Activated CD8-positive, alpha-beta T cell treated with anti-CD3 and anti-CD28 coated beads for 36 hours (primary cell): ENCODE measurements at regions not wholly inside any gene's neighbourhood (a gene's known extent, or its start where the extent isn't known, plus 50 kb on each side); places are given as distances from the start of the nearest gene placed in this dataset.

ENCODE experiments used
- ATAC-seq: fragments of 200-7000 bp; cut with Tn5 transposase; one replicate; pipeline ENCODE4 v1.10.0; 2021; ENCODE audit warnings: mild to moderate bottlenecking, moderate library complexity
- CTCF ChIA-PET: fragments of 350-600 bp; sonication (Branson Sonifier 250); formaldehyde crosslinking; loops from one replicate; lab custom pipeline; 2021; ENCODE audit warnings: antibody characterized with exemption; lab: Charles Lee
- POLR2A ChIA-PET: fragments of 350-600 bp; sonication (Branson Sonifier 250); formaldehyde crosslinking; loops from one replicate; lab custom pipeline; 2021; ENCODE audit warnings: antibody characterized with exemption; lab: Charles Lee
- DNase-seq: peaks from one replicate; pipeline ENCODE4 v3.0.0-alpha.2; 2020
- H3K27ac Mint-ChIP-seq: one replicate; pipeline ENCODE4 v1.8.0; 2021; ENCODE audit warnings: mild to moderate bottlenecking, mixed read lengths
- H3K27me3 Mint-ChIP-seq: one replicate; pipeline ENCODE4 v1.8.0; 2021; ENCODE audit warnings: mixed read lengths
- H3K36me3 Mint-ChIP-seq: one replicate; pipeline ENCODE4 v1.8.0; 2021; ENCODE audit warnings: low read depth, mixed read lengths
- H3K4me1 Mint-ChIP-seq: one replicate; pipeline ENCODE4 v1.8.0; 2021; ENCODE audit warnings: low read depth, mixed read lengths
- H3K4me3 Mint-ChIP-seq: one replicate; pipeline ENCODE4 v1.8.0; 2021; ENCODE audit warnings: mild to moderate bottlenecking, moderate library complexity, mixed read lengths
- H3K9me3 Mint-ChIP-seq: one replicate; pipeline ENCODE4 v1.8.0; 2021; ENCODE audit warnings: mixed read lengths
- CTCF ChIP-seq: fragments of 200-600 bp; IDR thresholded peaks from one replicate; pipeline ENCODE4 v1.8.0; 2022; ENCODE audit warnings: antibody characterized with exemption, mild to moderate bottlenecking
- intact Hi-C: fragments of 100-400 bp; cut with micrococcal nuclease; formaldehyde crosslinking; loops from one replicate; pipeline ENCODE4 v1.10.0; 2022

GRCh38 chr3:150030841-150031240, 60.1 kb upstream of the PFN2 start:
- Mint-ChIP-seq H3K4me3 (no peak overlapping the region), H3K36me3 (no peaks in the 10 kb centered on the region), H3K27me3 (peaks cover 31% of the 10 kb centered on the region), H3K4me1 (no peaks in the 10 kb centered on the region), H3K27ac (no peak overlapping the region), H3K9me3 (no peaks in the 10 kb centered on the region)
- ChIA-PET CTCF (no interaction called here), POLR2A (no interaction called here)
- TF ChIP-seq CTCF = no peak
- DNase-seq = no peak
- ATAC-seq = no peak
- intact Hi-C loops = no loop called here

- ChIA-PET POLR2A (no interaction called here), CTCF (no interaction called here)
- intact Hi-C loops = no loop called here
- Mint-ChIP-seq H3K27ac (no peak overlapping the region), H3K27me3 (peaks cover 38% of the 10 kb centered on the region), H3K4me3 (no peak overlapping the region), H3K36me3 (no peaks in the 10 kb centered on the region), H3K4me1 (no peaks in the 10 kb centered on the region), H3K9me3 (peaks cover 11% of the 10 kb centered on the region)
- ATAC-seq (no peak), DNase-seq (no peak)
- no peak for TF ChIP-seq CTCF
Measured at GRCh38 chr3:150023239-150023636, 52.5 kb upstream of the PFN2 start.

GRCh38 chr3:150022381-150023238, 51.9 kb upstream of the PFN2 start:
- ChIA-PET POLR2A (no interaction called here), CTCF (no interaction called here)
- H3K9me3 Mint-ChIP-seq = peaks cover 11% of the 10 kb centered on the region
- no peak for DNase-seq
- peaks cover 34% of the 10 kb centered on the region for H3K27me3 Mint-ChIP-seq
- no peaks in the 10 kb centered on the region for H3K36me3 Mint-ChIP-seq
- ATAC-seq = no peak
- H3K4me3 Mint-ChIP-seq = no peak overlapping the region
- H3K27ac Mint-ChIP-seq = no peak overlapping the region
- TF ChIP-seq CTCF = no peak
- H3K4me1 Mint-ChIP-seq = no peaks in the 10 kb centered on the region
- intact Hi-C loops = no loop called here

- ATAC-seq (no peak), DNase-seq (no peak)
- Mint-ChIP-seq H3K4me1 (no peaks in the 10 kb centered on the region), H3K27ac (no peak overlapping the region), H3K27me3 (peaks cover 21% of the 10 kb centered on the region), H3K4me3 (no peak overlapping the region), H3K9me3 (peaks cover 11% of the 10 kb centered on the region), H3K36me3 (no peaks in the 10 kb centered on the region)
- intact Hi-C loops = no loop called here
- TF ChIP-seq CTCF = no peak
- ChIA-PET CTCF (no interaction called here), POLR2A (no interaction called here)
Measured at GRCh38 chr3:150020527-150020926, 49.8 kb upstream of the PFN2 start.
